Progenitor cell of endocrine pancreas (in vitro differentiated cells): ENCODE measurements at regions not wholly inside any gene's neighbourhood (a gene's known extent, or its start where the extent isn't known, plus 50 kb on each side); places are given as distances from the start of the nearest gene placed in this dataset.

Experiments used
- DNase-seq: peaks from one replicate; pipeline ENCODE4 v3.0.0; 2021; ENCODE audit warnings: low spot score; ENCODE audit not compliant: unreplicated experiment
- H3K27ac Mint-ChIP-seq: 2 replicates; pipeline ENCODE4 v1.8.0; 2021; ENCODE audit warnings: mild to moderate bottlenecking, moderate library complexity, mixed read lengths
- H3K27me3 Mint-ChIP-seq: 2 replicates; pipeline ENCODE4 v1.8.0; 2021; ENCODE audit warnings: mixed read lengths
- H3K36me3 Mint-ChIP-seq: 2 replicates; pipeline ENCODE4 v1.8.0; 2022; ENCODE audit warnings: mixed read lengths; ENCODE audit not compliant: insufficient read depth
- H3K4me1 Mint-ChIP-seq: 2 replicates; pipeline ENCODE4 v1.8.0; 2021; ENCODE audit warnings: low read depth, mixed read lengths
- H3K4me3 Mint-ChIP-seq: 2 replicates; pipeline ENCODE4 v1.8.0; 2021; ENCODE audit warnings: low read depth, mild to moderate bottlenecking, moderate library complexity, mixed read lengths
- H3K9me3 Mint-ChIP-seq: 2 replicates; pipeline ENCODE4 v1.8.0; 2021; ENCODE audit warnings: low read depth, mixed read lengths
- CTCF ChIP-seq: fragments of 200-600 bp; sonication (generic); IDR thresholded peaks from one replicate; pipeline ENCODE4 v1.5.0; 2021; ENCODE audit warnings: antibody characterized with exemption, mild to moderate bottlenecking; ENCODE audit not compliant: unreplicated experiment

GRCh38 chr6:122130518-122130917 lies 268.9 kb upstream of the HSF2 start:
- Mint-ChIP-seq H3K27me3 (no peaks in the 10 kb centered on the region), H3K9me3 (no peaks in the 10 kb centered on the region), H3K36me3 (no peaks in the 10 kb centered on the region), H3K4me3 (no peak overlapping the region), H3K4me1 (no peaks in the 10 kb centered on the region), H3K27ac (no peak overlapping the region)
- no peak for DNase-seq
- TF ChIP-seq CTCF: no peak

DNA sequence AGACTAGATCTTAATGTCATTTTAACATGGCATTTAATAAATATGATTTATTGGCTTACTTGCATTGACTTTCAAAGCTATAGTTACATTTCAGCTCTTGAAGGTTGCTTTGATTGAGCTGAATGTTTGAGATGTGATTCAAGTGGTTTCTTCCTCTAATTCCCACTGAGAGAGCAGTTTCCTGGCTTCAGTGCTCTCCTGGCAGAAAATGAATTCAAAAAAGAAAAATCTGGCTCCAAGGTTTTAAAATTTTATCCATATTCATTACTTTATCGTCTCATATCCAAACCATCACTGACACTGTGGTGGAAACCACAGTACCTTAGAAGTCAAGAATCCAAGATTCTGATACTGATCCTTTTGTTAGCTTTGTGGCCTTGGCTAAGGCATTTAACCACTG lies 263.1 kb upstream of the HSF2 start:
- no peaks in the 10 kb centered on the region for H3K36me3 Mint-ChIP-seq
- no peak for TF ChIP-seq CTCF
- no peak overlapping the region for H3K27ac Mint-ChIP-seq
- no peaks in the 10 kb centered on the region for H3K4me1 Mint-ChIP-seq
- no peak for DNase-seq
- H3K9me3 Mint-ChIP-seq: no peaks in the 10 kb centered on the region
- H3K27me3 Mint-ChIP-seq: no peaks in the 10 kb centered on the region
- H3K4me3 Mint-ChIP-seq: no peak overlapping the region

DNA sequence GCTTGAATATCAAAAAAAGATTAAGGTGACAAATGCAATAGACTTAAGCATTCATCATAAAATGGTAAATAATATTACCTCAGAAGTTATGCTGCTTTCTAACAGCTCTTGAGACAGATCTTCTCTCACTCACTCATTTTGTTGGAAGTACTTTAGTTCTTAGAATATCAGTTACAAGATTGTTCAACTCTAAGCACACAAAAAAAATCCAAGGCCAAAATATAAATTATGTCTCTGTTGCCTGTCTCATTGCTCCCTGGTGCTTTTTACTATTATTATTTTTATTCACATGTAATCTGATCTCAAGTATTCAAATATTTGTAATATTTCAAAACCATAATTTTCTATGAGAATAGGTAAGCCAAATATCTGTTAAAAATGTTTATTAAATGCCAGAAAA lies 259.4 kb upstream of the HSF2 start:
- H3K27me3 Mint-ChIP-seq: no peaks in the 10 kb centered on the region
- no peak overlapping the region for H3K27ac Mint-ChIP-seq
- DNase-seq: no peak
- H3K36me3 Mint-ChIP-seq: no peaks in the 10 kb centered on the region
- H3K4me1 Mint-ChIP-seq: no peaks in the 10 kb centered on the region
- no peak overlapping the region for H3K4me3 Mint-ChIP-seq
- H3K9me3 Mint-ChIP-seq: no peaks in the 10 kb centered on the region
- no peak for TF ChIP-seq CTCF

DNA sequence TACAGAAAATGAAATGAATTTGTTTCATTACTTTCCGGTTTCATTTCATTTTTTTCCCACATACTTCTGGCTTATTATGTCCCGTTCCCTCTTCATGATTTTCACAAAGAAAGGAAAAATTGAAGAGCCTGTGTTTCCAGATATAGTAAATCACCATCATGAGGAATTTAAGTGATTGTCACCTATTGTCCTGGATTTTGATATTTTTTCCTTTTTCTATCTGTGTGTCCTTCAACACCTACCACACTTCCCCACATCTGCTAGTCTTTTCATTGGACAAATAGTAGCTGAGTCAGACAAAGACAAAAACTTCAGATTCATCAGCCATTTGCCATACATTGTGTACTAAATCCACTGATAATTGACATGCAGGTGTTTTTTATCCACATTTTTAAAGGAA lies 258.2 kb upstream of the HSF2 start:
- H3K9me3 Mint-ChIP-seq: no peaks in the 10 kb centered on the region
- no peak overlapping the region for H3K4me3 Mint-ChIP-seq
- DNase-seq: no peak
- H3K27ac Mint-ChIP-seq: no peak overlapping the region
- H3K27me3 Mint-ChIP-seq: no peaks in the 10 kb centered on the region
- no peaks in the 10 kb centered on the region for H3K36me3 Mint-ChIP-seq
- TF ChIP-seq CTCF: no peak
- H3K4me1 Mint-ChIP-seq: no peaks in the 10 kb centered on the region

DNA sequence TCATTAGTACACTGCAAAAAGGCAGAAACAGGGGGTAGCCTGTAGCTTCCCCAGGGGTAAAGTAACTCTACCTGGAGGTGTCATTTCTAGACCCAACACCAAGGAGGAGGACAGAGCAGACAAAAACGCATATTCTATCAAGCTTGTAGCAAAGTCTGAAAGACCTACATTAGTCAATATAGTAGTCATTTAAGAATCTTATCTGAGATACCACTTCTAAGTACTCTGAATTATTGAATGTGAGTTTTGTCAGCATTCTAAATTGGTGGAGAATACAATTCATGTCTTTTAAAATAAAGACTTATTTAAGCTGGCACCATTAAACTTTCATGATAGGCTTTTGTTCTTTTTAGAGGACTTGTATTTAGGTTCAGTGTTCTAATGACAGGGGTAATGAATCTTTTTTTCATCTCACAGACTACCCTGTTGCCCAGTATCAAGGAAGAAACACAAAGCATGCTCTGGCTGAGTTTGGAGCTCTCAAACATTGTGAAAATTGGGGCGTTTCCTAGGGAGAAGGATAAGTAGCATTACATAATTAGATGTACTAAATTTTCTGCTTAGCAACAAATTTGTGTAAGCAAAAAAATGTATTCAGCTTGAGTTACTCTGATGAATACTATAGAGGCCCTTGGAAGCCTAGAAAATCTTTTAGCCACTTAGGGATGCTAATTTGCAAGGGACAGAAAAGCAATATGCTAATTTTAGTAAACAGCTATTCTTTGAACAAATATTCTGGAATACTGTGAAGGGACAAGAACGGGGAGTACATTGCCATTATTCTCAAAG lies 255.4 kb upstream of the HSF2 start:
- no peak overlapping the region for H3K27ac Mint-ChIP-seq
- no peaks in the 10 kb centered on the region for H3K4me1 Mint-ChIP-seq
- no peak for DNase-seq

More for the DNA sequence above, 255.4 kb upstream of the HSF2 start:
- no peaks in the 10 kb centered on the region for H3K27me3 Mint-ChIP-seq
- H3K9me3 Mint-ChIP-seq: no peaks in the 10 kb centered on the region
- H3K4me3 Mint-ChIP-seq: no peak overlapping the region
- H3K36me3 Mint-ChIP-seq: no peaks in the 10 kb centered on the region
- TF ChIP-seq CTCF: no peak
